ENCODE measurements at regions not wholly inside any gene's neighbourhood (a gene's known extent, or its start where the extent isn't known, plus 50 kb on each side); places are given as distances from the start of the nearest gene placed in this dataset.

DNA sequence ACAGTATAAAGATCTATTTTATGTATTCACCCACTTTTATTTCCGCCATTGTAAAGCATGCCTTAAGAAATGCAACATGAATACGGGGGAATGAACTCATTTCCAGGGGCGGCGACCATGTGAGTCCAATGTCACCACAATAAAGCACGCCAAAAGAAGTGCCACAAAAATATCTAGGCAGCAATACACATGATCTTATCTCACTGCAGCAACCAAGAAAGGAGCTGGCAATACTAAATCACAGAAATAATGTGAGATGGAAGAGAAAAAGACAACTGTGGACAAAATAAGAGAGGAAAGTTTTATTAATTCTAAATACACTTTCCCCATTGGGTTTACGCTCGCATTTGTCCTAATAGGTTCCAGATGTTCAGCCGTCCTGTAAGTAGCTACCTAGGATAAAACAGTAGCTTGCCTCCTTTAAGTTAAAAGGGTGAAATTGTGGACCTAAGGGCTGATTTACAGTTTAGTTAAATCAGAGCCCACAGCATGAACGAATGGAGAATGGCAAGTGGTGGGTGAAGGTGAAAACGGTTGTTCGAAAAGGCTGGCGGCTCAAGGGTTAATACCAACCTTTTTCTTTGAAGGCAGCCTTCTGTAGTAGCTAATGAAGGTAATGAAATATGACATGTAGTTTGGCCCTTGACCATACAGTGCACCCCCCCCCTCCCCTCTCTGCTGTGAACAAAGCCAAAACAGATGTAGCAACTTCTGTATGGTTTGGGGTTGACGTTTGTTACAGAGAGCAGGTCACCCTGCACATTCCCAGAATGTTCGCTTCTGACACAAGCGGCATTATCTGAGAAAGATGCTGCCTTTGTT is 504.2 kb upstream of the PSMD7 start:
- no peak for TF ChIP-seq CEBPB (IDR thresholded peaks at IDR 0.05; ENCODE audit: low read depth, low read length)
- TF ChIP-seq MAZ (IDR thresholded peaks at IDR 0.05; ENCODE audit: borderline replicate concordance, low read depth, low read length) = no peak
- TF ChIP-seq POLR2A (IDR thresholded peaks at IDR 0.05; ENCODE audit: low read depth, low read length) = no peak
- no peak for TF ChIP-seq CTCF (conservative IDR thresholded peaks at IDR 0.05; ENCODE audit: low read depth, low read length)
- no peak for TF ChIP-seq BHLHE40 (IDR thresholded peaks at IDR 0.05; ENCODE audit: low read depth, low read length)
- no peak for TF ChIP-seq NFE2L2 (IDR thresholded peaks at IDR 0.05; ENCODE audit: low read depth, low read length)
- no peak for TF ChIP-seq SMC3 (IDR thresholded peaks at IDR 0.05; ENCODE audit: low read depth, low read length)
- no peak for TF ChIP-seq CHD1 (IDR thresholded peaks at IDR 0.05; ENCODE audit: low read depth, low read length)
- TF ChIP-seq FOS (IDR thresholded peaks at IDR 0.05; ENCODE audit: low read depth, low read length) = no peak
- TF ChIP-seq RFX5 (IDR thresholded peaks at IDR 0.05; ENCODE audit: low read depth, low read length) = no peak
- TF ChIP-seq MAFK (IDR thresholded peaks at IDR 0.05; ENCODE audit: low read depth, low read length) = no peak
- no peak for TF ChIP-seq RCOR1 (IDR thresholded peaks at IDR 0.05; ENCODE audit: insufficient replicate concordance, low read length)
